Stimulated activated naive B cell treated with anti-CD40 and anti-IgM and Interleukin-4, amounts not matched to agents 10 μg/mL and 1 μg/mL and 100 μg/mL, for 72 hours (primary cell): ENCODE measurements at regions not wholly inside any gene's neighbourhood (a gene's known extent, or its start where the extent isn't known, plus 50 kb on each side); places are given as distances from the start of the nearest gene placed in this dataset.

Experiments used
- ATAC-seq, 2 donors: fragments of 150-1000 bp; cut with Tn5 transposase; replicated peaks; 2 replicates each; pipeline ENCODE4 v1.10.0; 2021; ENCODE audit warnings: moderate library complexity in 1 of 2
- DNase-seq: peaks from one replicate; pipeline ENCODE4 v3.0.0; 2021
- H3K27ac Mint-ChIP-seq: one replicate; pipeline ENCODE4 v1.8.0; 2022; ENCODE audit warnings: mild to moderate bottlenecking, mixed read lengths
- H3K27me3 Mint-ChIP-seq, 2 donors: one replicate each; pipeline ENCODE4 v1.8.0; 2022; ENCODE audit warnings: mixed read lengths in 2 of 2
- H3K36me3 Mint-ChIP-seq, 2 donors: one replicate each; pipeline ENCODE4 v1.8.0; 2022; ENCODE audit warnings: mixed read lengths in 2 of 2, mild to moderate bottlenecking in 1 of 2
- H3K4me1 Mint-ChIP-seq, 2 donors: one replicate each; pipeline ENCODE4 v1.8.0; 2022; ENCODE audit warnings: mixed read lengths in 2 of 2, mild to moderate bottlenecking in 1 of 2
- H3K4me3 Mint-ChIP-seq, 2 donors: one replicate each; pipeline ENCODE4 v1.8.0; 2022; ENCODE audit warnings: mild to moderate bottlenecking in 2 of 2, mixed read lengths in 2 of 2, moderate library complexity in 1 of 2
- H3K9me3 Mint-ChIP-seq, 2 donors: one replicate each; pipeline ENCODE4 v1.8.0; 2022; ENCODE audit warnings: mixed read lengths in 2 of 2, mild to moderate bottlenecking in 1 of 2

GRCh38 chr9:11318946-11319345 lies 706.1 kb upstream of the PTPRD start:
- DNase-seq = no peak
- Mint-ChIP-seq H3K27me3 (no peaks in the 10 kb centered on the region), H3K9me3 (no peaks in the 10 kb centered on the region), H3K4me1 (no peaks in the 10 kb centered on the region), H3K4me3 (no peak overlapping the region), H3K27ac (no peak overlapping the region), H3K36me3 (no peaks in the 10 kb centered on the region)
- ATAC-seq = no peak

- no peak overlapping the region for H3K4me3 Mint-ChIP-seq
- H3K27ac Mint-ChIP-seq = no peak overlapping the region
- peak in 1 of 2 donors; percentile 33 for ATAC-seq
- no peaks in the 10 kb centered on the region for H3K4me1 Mint-ChIP-seq
- H3K27me3 Mint-ChIP-seq = no peaks in the 10 kb centered on the region
- no peaks in the 10 kb centered on the region for H3K36me3 Mint-ChIP-seq
- H3K9me3 Mint-ChIP-seq = no peaks in the 10 kb centered on the region
- DNase-seq = no peak
These were observed 706.7 kb upstream of the PTPRD start for GRCh38 chr9:11319538-11319937.

- H3K4me3 Mint-ChIP-seq = no peak overlapping the region
These were observed 708.2 kb upstream of the PTPRD start for GRCh38 chr9:11320989-11321388.

GRCh38 chr9:11323457-11323856 lies 710.7 kb upstream of the PTPRD start:
- Mint-ChIP-seq H3K27ac (no peak overlapping the region), H3K4me1 (no peaks in the 10 kb centered on the region), H3K4me3 (no peak overlapping the region), H3K9me3 (no peaks in the 10 kb centered on the region), H3K27me3 (no peaks in the 10 kb centered on the region), H3K36me3 (no peaks in the 10 kb centered on the region)
- DNase-seq (no peak), ATAC-seq (no peak)

More at GRCh38 chr9:11320989-11321388, 708.2 kb upstream of the PTPRD start:
- ATAC-seq = no peak
- Mint-ChIP-seq H3K27ac (no peak overlapping the region), H3K4me1 (no peaks in the 10 kb centered on the region), H3K9me3 (no peaks in the 10 kb centered on the region), H3K27me3 (no peaks in the 10 kb centered on the region), H3K36me3 (no peaks in the 10 kb centered on the region)
- no peak for DNase-seq

- Mint-ChIP-seq H3K9me3 (peaks cover 0 to 2% of the 10 kb centered on the region in 2 donors), H3K4me1 (no peaks in the 10 kb centered on the region), H3K27ac (no peak overlapping the region), H3K4me3 (no peak overlapping the region), H3K36me3 (no peaks in the 10 kb centered on the region), H3K27me3 (no peaks in the 10 kb centered on the region)
- DNase-seq = no peak
- no peak for ATAC-seq
These were observed 713.4 kb upstream of the PTPRD start for GRCh38 chr9:11326231-11326630.

GRCh38 chr9:11328326-11328725 lies 715.5 kb upstream of the PTPRD start:
- no peaks in the 10 kb centered on the region for H3K4me1 Mint-ChIP-seq
- H3K27me3 Mint-ChIP-seq = no peaks in the 10 kb centered on the region
- no peaks in the 10 kb centered on the region for H3K36me3 Mint-ChIP-seq
- peaks cover 0 to 2% of the 10 kb centered on the region in 2 donors for H3K9me3 Mint-ChIP-seq
- no peak overlapping the region for H3K4me3 Mint-ChIP-seq
- no peak overlapping the region for H3K27ac Mint-ChIP-seq
- ATAC-seq (no peak), DNase-seq (no peak)

GRCh38 chr9:11335011-11335410 lies 722.2 kb upstream of the PTPRD start:
- no peak for DNase-seq
- Mint-ChIP-seq H3K4me1 (peaks cover 3 to 5% of the 10 kb centered on the region in 2 donors), H3K9me3 (peaks cover 0 to 2% of the 10 kb centered on the region in 2 donors), H3K27me3 (no peaks in the 10 kb centered on the region), H3K4me3 (no peak overlapping the region), H3K27ac (no peak overlapping the region), H3K36me3 (no peaks in the 10 kb centered on the region)
- ATAC-seq = no peak

- peaks cover 0 to 2% of the 10 kb centered on the region in 2 donors for H3K9me3 Mint-ChIP-seq
- no peak for DNase-seq
- H3K36me3 Mint-ChIP-seq = no peaks in the 10 kb centered on the region
- no peaks in the 10 kb centered on the region for H3K27me3 Mint-ChIP-seq
- ATAC-seq = peak; percentile 81
- H3K4me3 Mint-ChIP-seq = no peak overlapping the region
- H3K4me1 Mint-ChIP-seq = peaks cover 3 to 5% of the 10 kb centered on the region in 2 donors
- no peak overlapping the region for H3K27ac Mint-ChIP-seq
These were observed 725.3 kb upstream of the PTPRD start for GRCh38 chr9:11338130-11338529.

- no peaks in the 10 kb centered on the region for H3K36me3 Mint-ChIP-seq
- no peaks in the 10 kb centered on the region for H3K27me3 Mint-ChIP-seq
- H3K4me3 Mint-ChIP-seq = no peak overlapping the region
- DNase-seq (no peak), ATAC-seq (no peak)
- H3K4me1 Mint-ChIP-seq = peaks cover 3 to 5% of the 10 kb centered on the region in 2 donors
- H3K9me3 Mint-ChIP-seq = peaks cover 0 to 2% of the 10 kb centered on the region in 2 donors
- H3K27ac Mint-ChIP-seq = no peak overlapping the region
These were observed 727.9 kb upstream of the PTPRD start for GRCh38 chr9:11340654-11341053.

GRCh38 chr9:11347437-11347836 lies 734.6 kb upstream of the PTPRD start:
- Mint-ChIP-seq H3K4me3 (no peak overlapping the region), H3K36me3 (no peaks in the 10 kb centered on the region), H3K4me1 (no peaks in the 10 kb centered on the region), H3K27ac (no peak overlapping the region), H3K27me3 (no peaks in the 10 kb centered on the region), H3K9me3 (peaks cover 4 to 5% of the 10 kb centered on the region in 2 donors)
- ATAC-seq = no peak
- no peak for DNase-seq

GRCh38 chr9:11348366-11348765 lies 735.6 kb upstream of the PTPRD start:
- no peaks in the 10 kb centered on the region for H3K27me3 Mint-ChIP-seq

GRCh38 chr9:11349187-11349586 lies 736.4 kb upstream of the PTPRD start:
- Mint-ChIP-seq H3K4me3 (no peak overlapping the region), H3K36me3 (no peaks in the 10 kb centered on the region), H3K27ac (no peak overlapping the region), H3K27me3 (no peaks in the 10 kb centered on the region), H3K9me3 (peaks cover 4 to 5% of the 10 kb centered on the region in 2 donors), H3K4me1 (no peaks in the 10 kb centered on the region)
- no peak for ATAC-seq
- no peak for DNase-seq

More at GRCh38 chr9:11348366-11348765, 735.6 kb upstream of the PTPRD start:
- DNase-seq = no peak
- H3K27ac Mint-ChIP-seq = no peak overlapping the region
- no peak for ATAC-seq
- H3K36me3 Mint-ChIP-seq = no peaks in the 10 kb centered on the region
- no peaks in the 10 kb centered on the region for H3K4me1 Mint-ChIP-seq
- H3K9me3 Mint-ChIP-seq = peaks cover 4 to 5% of the 10 kb centered on the region in 2 donors
- H3K4me3 Mint-ChIP-seq = no peak overlapping the region

- ATAC-seq (no peak), DNase-seq (no peak)
- Mint-ChIP-seq H3K27ac (no peak overlapping the region), H3K4me3 (no peak overlapping the region), H3K9me3 (peaks cover 3 to 5% of the 10 kb centered on the region in 2 donors), H3K27me3 (no peaks in the 10 kb centered on the region), H3K36me3 (no peaks in the 10 kb centered on the region), H3K4me1 (no peaks in the 10 kb centered on the region)
These were observed 739.8 kb upstream of the PTPRD start for GRCh38 chr9:11352612-11353011.

GRCh38 chr9:11356067-11356466 lies 743.3 kb upstream of the PTPRD start:
- no peak overlapping the region for H3K27ac Mint-ChIP-seq
- DNase-seq = no peak

GRCh38 chr9:11366585-11367129 lies 753.9 kb upstream of the PTPRD start:
- no peak overlapping the region for H3K4me3 Mint-ChIP-seq
- H3K27ac Mint-ChIP-seq = no peak overlapping the region
- no peaks in the 10 kb centered on the region for H3K4me1 Mint-ChIP-seq
- no peaks in the 10 kb centered on the region for H3K36me3 Mint-ChIP-seq
- ATAC-seq = no peak
- H3K9me3 Mint-ChIP-seq = peaks cover 0 to 3% of the 10 kb centered on the region in 2 donors
- DNase-seq = no peak
- H3K27me3 Mint-ChIP-seq = no peaks in the 10 kb centered on the region

More at GRCh38 chr9:11356067-11356466, 743.3 kb upstream of the PTPRD start:
- no peak for ATAC-seq
- Mint-ChIP-seq H3K9me3 (no peaks in the 10 kb centered on the region), H3K27me3 (no peaks in the 10 kb centered on the region), H3K36me3 (no peaks in the 10 kb centered on the region), H3K4me1 (no peaks in the 10 kb centered on the region), H3K4me3 (no peak overlapping the region)

GRCh38 chr9:11374926-11375325 lies 762.1 kb upstream of the PTPRD start:
- ATAC-seq (no peak), DNase-seq (no peak)
- Mint-ChIP-seq H3K9me3 (peaks cover 3 to 5% of the 10 kb centered on the region in 2 donors), H3K27ac (no peak overlapping the region), H3K36me3 (no peaks in the 10 kb centered on the region), H3K4me3 (no peak overlapping the region), H3K4me1 (no peaks in the 10 kb centered on the region), H3K27me3 (no peaks in the 10 kb centered on the region)
